Nephron progenitor cell (in vitro differentiated cells): ENCODE measurements at regions not wholly inside any gene's neighbourhood (a gene's known extent, or its start where the extent isn't known, plus 50 kb on each side); places are given as distances from the start of the nearest gene placed in this dataset.

Experiments
- DNase-seq: peaks from one replicate; pipeline ENCODE4 v3.0.0; 2021
- H3K27ac Mint-ChIP-seq: 2 replicates; pipeline ENCODE4 v1.8.0; 2021; ENCODE audit warnings: mild to moderate bottlenecking, moderate library complexity, mixed read lengths
- H3K27me3 Mint-ChIP-seq: 2 replicates; pipeline ENCODE4 v1.8.0; 2021; ENCODE audit warnings: mild to moderate bottlenecking, low read depth, mixed read lengths; ENCODE audit not compliant: poor library complexity
- H3K36me3 Mint-ChIP-seq: 2 replicates; pipeline ENCODE4 v1.8.0; 2021; ENCODE audit warnings: low read depth, mixed read lengths
- H3K4me1 Mint-ChIP-seq: 2 replicates; pipeline ENCODE4 v1.8.0; 2021; ENCODE audit warnings: mixed read lengths
- H3K4me3 Mint-ChIP-seq: 2 replicates; pipeline ENCODE4 v1.8.0; 2021; ENCODE audit warnings: mild to moderate bottlenecking, moderate library complexity, mixed read lengths
- H3K9me3 Mint-ChIP-seq: 2 replicates; pipeline ENCODE4 v1.8.0; 2021; ENCODE audit warnings: mild to moderate bottlenecking, moderate library complexity, mixed read lengths
- TF ChIP-seq, protein P1 (sequence below): fragments of 200-600 bp; sonication (generic); IDR thresholded peaks from 2 replicates; pipeline ENCODE4 v1.5.0; 2021; ENCODE audit warnings: antibody characterized with exemption

DNA sequence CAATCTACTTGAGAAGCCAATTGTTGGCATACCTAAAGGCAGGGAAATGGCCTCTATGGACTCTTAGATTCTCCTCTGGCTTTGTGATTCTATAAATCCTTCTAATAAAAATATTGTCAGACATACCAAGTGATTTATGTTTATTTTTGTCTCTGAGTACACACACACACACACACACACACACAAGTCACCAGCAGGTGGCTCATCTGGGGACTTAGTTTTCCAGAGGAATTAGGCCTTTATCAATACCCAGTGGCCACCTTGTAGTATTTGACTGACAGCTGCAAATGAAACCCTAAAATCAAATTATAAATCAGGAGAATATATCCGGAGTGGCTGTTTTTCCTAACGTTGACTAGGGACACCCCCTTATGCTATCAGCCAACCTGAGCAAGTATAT is 258.5 kb downstream of the BRINP2 start:
- TF ChIP-seq, protein P1, sequence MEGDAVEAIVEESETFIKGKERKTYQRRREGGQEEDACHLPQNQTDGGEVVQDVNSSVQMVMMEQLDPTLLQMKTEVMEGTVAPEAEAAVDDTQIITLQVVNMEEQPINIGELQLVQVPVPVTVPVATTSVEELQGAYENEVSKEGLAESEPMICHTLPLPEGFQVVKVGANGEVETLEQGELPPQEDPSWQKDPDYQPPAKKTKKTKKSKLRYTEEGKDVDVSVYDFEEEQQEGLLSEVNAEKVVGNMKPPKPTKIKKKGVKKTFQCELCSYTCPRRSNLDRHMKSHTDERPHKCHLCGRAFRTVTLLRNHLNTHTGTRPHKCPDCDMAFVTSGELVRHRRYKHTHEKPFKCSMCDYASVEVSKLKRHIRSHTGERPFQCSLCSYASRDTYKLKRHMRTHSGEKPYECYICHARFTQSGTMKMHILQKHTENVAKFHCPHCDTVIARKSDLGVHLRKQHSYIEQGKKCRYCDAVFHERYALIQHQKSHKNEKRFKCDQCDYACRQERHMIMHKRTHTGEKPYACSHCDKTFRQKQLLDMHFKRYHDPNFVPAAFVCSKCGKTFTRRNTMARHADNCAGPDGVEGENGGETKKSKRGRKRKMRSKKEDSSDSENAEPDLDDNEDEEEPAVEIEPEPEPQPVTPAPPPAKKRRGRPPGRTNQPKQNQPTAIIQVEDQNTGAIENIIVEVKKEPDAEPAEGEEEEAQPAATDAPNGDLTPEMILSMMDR = no peak
- DNase-seq = no peak
- H3K36me3 Mint-ChIP-seq = no peaks in the 10 kb centered on the region
- H3K4me1 Mint-ChIP-seq = peaks cover 16% of the 10 kb centered on the region
- H3K27ac Mint-ChIP-seq = no peak overlapping the region
- H3K4me3 Mint-ChIP-seq = no peak overlapping the region
- peaks cover 6% of the 10 kb centered on the region for H3K27me3 Mint-ChIP-seq
- no peaks in the 10 kb centered on the region for H3K9me3 Mint-ChIP-seq

DNA sequence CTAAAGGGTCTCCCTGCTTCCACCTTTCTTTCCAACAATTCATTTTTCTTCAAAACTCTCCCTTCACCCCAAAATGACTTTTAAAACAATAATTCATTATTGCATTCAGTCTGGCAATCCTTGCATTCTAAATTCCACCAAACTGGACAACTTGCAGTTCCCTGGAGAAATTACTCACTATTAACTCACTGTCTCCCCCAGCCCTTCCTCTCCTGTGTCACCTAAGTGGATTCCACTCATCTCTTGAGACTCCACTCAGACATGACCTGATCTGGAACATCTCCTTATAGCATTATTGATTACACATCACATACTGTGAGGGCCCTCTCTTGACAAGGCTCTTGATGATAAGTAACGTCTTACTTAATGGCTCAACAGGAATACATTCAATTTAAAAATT is 257.1 kb downstream of the BRINP2 start:
- Mint-ChIP-seq H3K9me3 (no peaks in the 10 kb centered on the region), H3K27ac (no peak overlapping the region), H3K4me3 (no peak overlapping the region), H3K27me3 (peaks cover 7% of the 10 kb centered on the region), H3K4me1 (peaks cover 16% of the 10 kb centered on the region), H3K36me3 (no peaks in the 10 kb centered on the region)
- TF ChIP-seq, protein P1 = no peak
- no peak for DNase-seq

DNA sequence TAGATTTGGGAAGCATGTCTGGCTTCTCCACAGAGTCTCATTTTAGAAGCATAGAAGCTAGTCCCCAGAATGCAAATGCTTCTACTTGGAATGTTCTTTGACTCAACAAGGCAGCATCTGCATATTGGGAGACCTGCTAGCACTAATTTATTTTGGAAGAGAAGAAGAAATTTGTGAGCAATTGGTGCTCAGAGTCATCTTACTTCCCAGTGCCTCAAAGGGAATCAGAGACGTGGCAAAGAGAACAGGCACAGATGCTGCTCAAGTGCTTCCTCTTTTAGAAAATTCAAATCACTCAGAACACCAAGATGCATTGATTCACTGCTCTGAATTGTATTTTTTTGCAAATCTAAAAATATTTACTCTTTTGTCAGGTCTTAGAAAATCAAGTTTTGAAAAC is 255.7 kb downstream of the BRINP2 start:
- H3K36me3 Mint-ChIP-seq = no peaks in the 10 kb centered on the region
- no peak overlapping the region for H3K4me3 Mint-ChIP-seq
- DNase-seq = no peak
- peaks cover 6% of the 10 kb centered on the region for H3K27me3 Mint-ChIP-seq
- H3K4me1 Mint-ChIP-seq = peaks cover 16% of the 10 kb centered on the region
- TF ChIP-seq, protein P1 = no peak
- no peak overlapping the region for H3K27ac Mint-ChIP-seq
- H3K9me3 Mint-ChIP-seq = no peaks in the 10 kb centered on the region

DNA sequence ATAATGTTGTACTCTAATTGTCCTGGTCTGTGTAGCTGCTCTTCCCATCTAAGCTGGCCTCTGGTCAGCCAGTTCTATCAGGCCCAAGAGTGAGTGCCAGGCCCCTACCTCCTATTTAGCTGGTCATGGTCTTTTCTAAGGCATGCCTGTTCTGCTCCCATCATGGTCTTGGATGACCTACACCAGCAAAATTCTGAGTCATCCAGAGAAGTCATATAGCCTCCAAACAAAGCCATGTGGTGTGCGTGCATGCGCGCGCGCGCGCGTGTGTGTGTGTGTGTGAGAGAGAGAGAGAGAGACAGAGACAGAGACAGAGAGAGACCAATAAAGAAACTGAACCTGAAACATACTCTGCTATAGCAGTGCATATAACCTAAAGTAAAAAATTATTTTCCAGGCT is 254.4 kb downstream of the BRINP2 start:
- Mint-ChIP-seq H3K9me3 (no peaks in the 10 kb centered on the region), H3K27me3 (peaks cover 6% of the 10 kb centered on the region), H3K36me3 (no peaks in the 10 kb centered on the region), H3K4me1 (peaks cover 16% of the 10 kb centered on the region), H3K4me3 (no peak overlapping the region), H3K27ac (peak overlapping the region; percentile 73)
- TF ChIP-seq, protein P1 = no peak
- DNase-seq = no peak

DNA sequence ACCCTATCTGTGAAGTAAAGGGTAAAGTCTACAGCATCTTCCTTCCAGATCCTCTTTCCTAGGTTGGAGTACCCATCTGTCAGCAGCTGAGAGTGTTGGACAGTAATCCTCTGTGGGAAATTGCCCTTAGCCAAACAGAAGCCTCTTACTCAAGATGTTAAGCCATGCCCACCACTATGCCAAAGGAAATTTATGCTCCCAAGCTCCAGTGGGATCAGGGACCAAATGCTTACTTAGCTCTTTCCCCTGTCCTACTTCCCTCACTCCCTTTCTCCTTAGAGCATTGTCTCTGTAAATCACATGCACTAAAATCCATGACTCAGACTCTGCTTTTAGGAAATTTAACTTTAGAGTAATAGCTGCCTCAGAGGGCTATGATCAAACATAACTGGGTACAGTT is 254.0 kb downstream of the BRINP2 start:
- Mint-ChIP-seq H3K27ac (peak overlapping the region; percentile 75), H3K4me1 (peaks cover 16% of the 10 kb centered on the region), H3K4me3 (no peak overlapping the region), H3K9me3 (no peaks in the 10 kb centered on the region), H3K36me3 (no peaks in the 10 kb centered on the region), H3K27me3 (peaks cover 6% of the 10 kb centered on the region)
- no peak for DNase-seq
- TF ChIP-seq, protein P1 = no peak

DNA sequence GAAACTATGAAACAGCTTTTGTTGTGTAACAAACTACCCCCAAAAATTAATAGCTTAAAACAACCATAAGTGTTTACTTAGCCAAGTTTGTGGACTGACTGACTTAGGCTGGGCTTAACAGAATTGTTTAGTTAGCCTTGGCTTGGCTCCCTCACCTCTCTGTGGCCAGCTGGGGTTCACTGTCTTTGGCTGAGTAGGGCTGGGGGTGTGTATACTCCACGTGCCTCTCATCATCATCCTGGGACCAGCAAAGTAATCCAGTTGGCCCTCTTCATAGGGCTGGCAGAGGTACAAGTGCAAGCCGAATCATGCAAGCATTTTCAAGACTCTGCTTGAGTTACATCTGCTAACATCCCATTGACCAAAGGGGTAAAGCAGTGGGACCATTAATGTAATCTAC is 252.3 kb downstream of the BRINP2 start:
- H3K4me3 Mint-ChIP-seq = no peak overlapping the region
- no peak overlapping the region for H3K27ac Mint-ChIP-seq
- H3K36me3 Mint-ChIP-seq = no peaks in the 10 kb centered on the region
- TF ChIP-seq, protein P1 = no peak
- peaks cover 16% of the 10 kb centered on the region for H3K4me1 Mint-ChIP-seq
- H3K9me3 Mint-ChIP-seq = no peaks in the 10 kb centered on the region
- no peak for DNase-seq
- H3K27me3 Mint-ChIP-seq = peaks cover 6% of the 10 kb centered on the region
